Loucy (cell line): ENCODE measurements at regions not wholly inside any gene's neighbourhood (a gene's known extent, or its start where the extent isn't known, plus 50 kb on each side); places are given as distances from the start of the nearest gene placed in this dataset.

Experiments
- H2AFZ ChIP-seq: fragments of 200-600 bp; sonication (generic); 2 replicates; pipeline ENCODE4 v1.6.0; 2016; ENCODE audit warnings: antibody characterized with exemption, mild to moderate bottlenecking, low read length, moderate library complexity
- H3F3A ChIP-seq: fragments of 200-600 bp; 2 replicates; pipeline ENCODE4 v1.6.0; 2016; ENCODE audit warnings: antibody characterized with exemption, low read depth, mild to moderate bottlenecking
- H3K27me3 ChIP-seq: fragments of 200-600 bp; sonication (generic); 2 replicates; pipeline ENCODE4 v1.6.1; 2014; ENCODE audit warnings: low read length, mild to moderate bottlenecking; ENCODE audit not compliant: insufficient read depth, poor library complexity, severe bottlenecking
- H3K36me3 ChIP-seq: fragments of 200-600 bp; sonication (generic); 2 replicates; pipeline ENCODE4 v1.6.1; 2016; ENCODE audit warnings: low read length; ENCODE audit not compliant: insufficient read depth
- H3K4me1 ChIP-seq: fragments of 200-600 bp; sonication (generic); 2 replicates; pipeline ENCODE4 v1.5.1; 2014; ENCODE audit warnings: low read length, mild to moderate bottlenecking; ENCODE audit not compliant: insufficient read depth, poor library complexity, severe bottlenecking
- H3K4me2 ChIP-seq: fragments of 200-600 bp; sonication (generic); 2 replicates; pipeline ENCODE4 v1.6.0; 2014; ENCODE audit warnings: antibody characterized with exemption, low read length, low read depth, mild to moderate bottlenecking; ENCODE audit not compliant: poor library complexity, severe bottlenecking
- H3K4me3 ChIP-seq: fragments of 200-600 bp; sonication (generic); 2 replicates; pipeline ENCODE4 v1.5.1; 2014; ENCODE audit warnings: low read length, mild to moderate bottlenecking, mixed read lengths; ENCODE audit not compliant: poor library complexity, severe bottlenecking
- H3K79me2 ChIP-seq: fragments of 200-600 bp; sonication (generic); 2 replicates; pipeline ENCODE4 v1.6.1; 2014; ENCODE audit warnings: low read length; ENCODE audit not compliant: insufficient read depth
- H3K9ac ChIP-seq: fragments of 200-600 bp; sonication (generic); 2 replicates; pipeline ENCODE4 v1.6.0; 2014; ENCODE audit warnings: mild to moderate bottlenecking, low read depth, low read length, moderate library complexity; ENCODE audit not compliant: poor library complexity, severe bottlenecking
- H3K9me2 ChIP-seq: fragments of 200-600 bp; sonication (generic); replicated peaks from 2 replicates; pipeline ENCODE4 v1.6.1; 2016; ENCODE audit warnings: low read depth, low read length, mixed read lengths
- H3K9me3 ChIP-seq: fragments of 200-600 bp; sonication (generic); 2 replicates; pipeline ENCODE4 v1.6.1; 2014; ENCODE audit warnings: mild to moderate bottlenecking, antibody characterized with exemption, low read length, low read depth; ENCODE audit not compliant: insufficient read depth
- H4K20me1 ChIP-seq: fragments of 200-600 bp; sonication (generic); 2 replicates; pipeline ENCODE4 v1.6.0; 2014; ENCODE audit warnings: antibody characterized with exemption, low read length, mild to moderate bottlenecking; ENCODE audit not compliant: insufficient read depth, poor library complexity, severe bottlenecking
- EZH2phosphoT487 ChIP-seq: fragments of 200-600 bp; IDR thresholded peaks from 2 replicates; pipeline ENCODE4 v1.6.1; 2018; ENCODE audit warnings: antibody characterized with exemption, mild to moderate bottlenecking, moderate library complexity, borderline replicate concordance
- TF ChIP-seq, protein P1 (sequence below): fragments of 200-600 bp; sonication (generic); conservative IDR thresholded peaks from 2 replicates; pipeline ENCODE4 v1.5.1; 2014; ENCODE audit warnings: mild to moderate bottlenecking, antibody characterized with exemption, low read length

DNA sequence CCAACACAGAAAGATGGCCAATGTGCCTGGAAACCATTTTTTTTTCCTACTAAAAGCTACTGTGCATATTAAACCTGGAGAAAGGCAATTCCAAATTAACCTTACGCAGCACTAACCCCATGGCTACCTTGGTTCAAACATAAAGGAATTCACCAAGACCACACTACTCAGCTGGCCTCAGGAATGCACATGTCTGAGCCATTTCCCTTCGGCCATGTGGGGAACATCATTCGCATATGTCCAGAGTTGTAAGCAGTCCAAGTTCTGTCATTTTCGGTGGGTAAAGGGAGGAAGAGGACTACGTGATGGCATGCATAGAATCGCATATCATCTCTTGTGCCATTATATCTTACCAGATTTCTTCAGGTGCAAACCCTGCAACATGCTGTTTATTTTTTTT lies 175.4 kb downstream of the NTMT2 start:
- no peak for TF ChIP-seq EZH2phosphoT487
- TF ChIP-seq, protein P1, sequence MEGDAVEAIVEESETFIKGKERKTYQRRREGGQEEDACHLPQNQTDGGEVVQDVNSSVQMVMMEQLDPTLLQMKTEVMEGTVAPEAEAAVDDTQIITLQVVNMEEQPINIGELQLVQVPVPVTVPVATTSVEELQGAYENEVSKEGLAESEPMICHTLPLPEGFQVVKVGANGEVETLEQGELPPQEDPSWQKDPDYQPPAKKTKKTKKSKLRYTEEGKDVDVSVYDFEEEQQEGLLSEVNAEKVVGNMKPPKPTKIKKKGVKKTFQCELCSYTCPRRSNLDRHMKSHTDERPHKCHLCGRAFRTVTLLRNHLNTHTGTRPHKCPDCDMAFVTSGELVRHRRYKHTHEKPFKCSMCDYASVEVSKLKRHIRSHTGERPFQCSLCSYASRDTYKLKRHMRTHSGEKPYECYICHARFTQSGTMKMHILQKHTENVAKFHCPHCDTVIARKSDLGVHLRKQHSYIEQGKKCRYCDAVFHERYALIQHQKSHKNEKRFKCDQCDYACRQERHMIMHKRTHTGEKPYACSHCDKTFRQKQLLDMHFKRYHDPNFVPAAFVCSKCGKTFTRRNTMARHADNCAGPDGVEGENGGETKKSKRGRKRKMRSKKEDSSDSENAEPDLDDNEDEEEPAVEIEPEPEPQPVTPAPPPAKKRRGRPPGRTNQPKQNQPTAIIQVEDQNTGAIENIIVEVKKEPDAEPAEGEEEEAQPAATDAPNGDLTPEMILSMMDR, result no peak
- no peaks in the 10 kb centered on the region for H4K20me1 ChIP-seq
- H3K79me2 ChIP-seq, result no peaks in the 10 kb centered on the region
- no peaks in the 10 kb centered on the region for H3K36me3 ChIP-seq
- H3K9me3 ChIP-seq, result no peaks in the 10 kb centered on the region
- H3K4me1 ChIP-seq, result no peaks in the 10 kb centered on the region
- no peak overlapping the region for H3K4me2 ChIP-seq
- H2AFZ ChIP-seq, result no peak overlapping the region
- no peaks in the 10 kb centered on the region for H3K27me3 ChIP-seq
- no peak overlapping the region for H3K4me3 ChIP-seq
- H3F3A ChIP-seq, result no peaks in the 10 kb centered on the region
- no peaks in the 10 kb centered on the region for H3K9me2 ChIP-seq
- no peak overlapping the region for H3K9ac ChIP-seq

- Histone ChIP-seq H3K79me2 (no peaks in the 10 kb centered on the region), H3K9ac (no peak overlapping the region), H3K36me3 (no peaks in the 10 kb centered on the region), H3K4me1 (no peaks in the 10 kb centered on the region), H3K9me2 (no peaks in the 10 kb centered on the region), H3K27me3 (no peaks in the 10 kb centered on the region), H3K9me3 (no peaks in the 10 kb centered on the region), H3F3A (no peaks in the 10 kb centered on the region), H3K4me2 (no peak overlapping the region), H2AFZ (no peak overlapping the region), H4K20me1 (no peaks in the 10 kb centered on the region), H3K4me3 (no peak overlapping the region)
- TF ChIP-seq, protein P1, result no peak
- no peak for TF ChIP-seq EZH2phosphoT487
Observed at GRCh38 chr1:170326186-170326585, 180.4 kb downstream of the NTMT2 start.

DNA sequence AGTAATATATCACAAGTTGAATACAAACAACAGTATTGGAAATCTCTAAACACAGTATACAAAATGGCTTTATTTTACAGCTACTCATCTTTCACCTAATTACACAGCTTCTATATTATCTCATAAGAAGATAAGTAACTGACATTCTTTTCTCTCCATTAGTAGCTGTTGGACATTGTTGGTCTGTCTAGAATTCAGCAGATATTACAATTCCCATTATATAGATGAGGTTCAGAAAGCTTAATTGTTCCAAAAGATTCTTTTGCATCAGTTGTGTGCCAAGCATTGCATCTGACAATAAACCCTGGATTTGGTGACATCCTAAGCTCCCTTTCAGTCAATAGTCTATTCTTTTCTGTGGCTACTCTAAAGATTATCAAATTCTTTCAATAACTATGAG lies 187.0 kb downstream of the NTMT2 start:
- Histone ChIP-seq H3K27me3 (no peaks in the 10 kb centered on the region), H3F3A (no peaks in the 10 kb centered on the region), H3K4me3 (no peak overlapping the region), H3K9me2 (no peaks in the 10 kb centered on the region), H3K36me3 (no peaks in the 10 kb centered on the region), H3K79me2 (no peaks in the 10 kb centered on the region), H2AFZ (no peak overlapping the region), H3K9me3 (peaks cover 9% of the 10 kb centered on the region; the same call in 1 of the 2 replicates), H3K9ac (no peak overlapping the region), H4K20me1 (no peaks in the 10 kb centered on the region), H3K4me2 (no peak overlapping the region), H3K4me1 (no peaks in the 10 kb centered on the region)
- TF ChIP-seq, protein P1, result no peak
- TF ChIP-seq EZH2phosphoT487, result no peak
